Epithelial cell of esophagus (primary cell): ENCODE measurements at regions not wholly inside any gene's neighbourhood (a gene's known extent, or its start where the extent isn't known, plus 50 kb on each side); places are given as distances from the start of the nearest gene placed in this dataset.

ENCODE experiments used
- DNase-seq: peaks from one replicate; pipeline ENCODE4 v3.0.0; 2010; ENCODE audit warnings: low read depth
- H3K4me3 ChIP-seq: 2 replicates; pipeline ENCODE4 v1.5.1; 2011; ENCODE audit warnings: mild to moderate bottlenecking, low read length, control low read depth
- CTCF ChIP-seq: IDR thresholded peaks from 2 replicates; pipeline ENCODE4 v1.5.1; 2011; ENCODE audit warnings: low read depth, mild to moderate bottlenecking, low read length, control low read depth, inconsistent platforms; ENCODE audit not compliant: insufficient read depth; ENCODE audit errors: missing control alignments

DNA sequence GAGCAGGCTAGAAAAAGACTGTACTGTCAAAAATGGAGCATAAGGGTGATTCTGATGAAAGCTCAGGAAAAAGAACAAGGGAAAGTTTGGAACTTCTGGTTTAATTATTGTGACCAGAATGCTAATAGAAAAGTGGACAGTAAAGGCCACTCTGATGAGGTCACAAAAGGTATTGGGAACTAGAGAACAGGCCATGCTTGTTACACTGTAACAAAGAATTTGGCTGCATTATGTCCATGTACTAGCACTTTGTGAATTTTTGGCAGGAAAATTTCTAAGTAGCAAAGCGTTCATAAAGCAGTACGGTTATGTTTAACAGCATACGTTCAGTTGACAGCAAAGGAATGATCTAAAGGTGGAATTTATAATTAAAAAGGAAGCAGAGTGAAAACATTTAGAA lies 418.6 kb downstream of the TRIB2 start:
- no peak for DNase-seq
- no peak overlapping the region for H3K4me3 ChIP-seq
- TF ChIP-seq CTCF: no peak

DNA sequence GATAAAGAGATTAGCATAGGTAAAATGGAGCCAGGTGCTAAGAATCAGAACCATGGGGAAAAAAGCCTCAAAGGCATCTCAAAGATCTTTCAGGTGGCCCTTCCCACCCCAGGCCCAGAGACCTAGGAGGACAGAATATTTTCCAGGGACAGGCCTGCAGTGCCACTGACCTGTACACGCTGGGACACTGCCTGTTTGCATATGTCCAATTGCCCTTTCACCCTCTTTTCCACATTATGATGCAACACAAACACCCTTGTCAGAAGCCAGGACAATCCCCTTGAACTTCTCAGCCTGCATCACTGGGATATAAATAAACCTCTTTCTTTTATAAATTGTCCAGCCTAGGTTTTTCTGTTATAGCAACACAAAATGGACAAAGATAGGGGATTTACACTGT lies 419.1 kb downstream of the TRIB2 start:
- no peak overlapping the region for H3K4me3 ChIP-seq
- TF ChIP-seq CTCF: no peak
- no peak for DNase-seq

DNA sequence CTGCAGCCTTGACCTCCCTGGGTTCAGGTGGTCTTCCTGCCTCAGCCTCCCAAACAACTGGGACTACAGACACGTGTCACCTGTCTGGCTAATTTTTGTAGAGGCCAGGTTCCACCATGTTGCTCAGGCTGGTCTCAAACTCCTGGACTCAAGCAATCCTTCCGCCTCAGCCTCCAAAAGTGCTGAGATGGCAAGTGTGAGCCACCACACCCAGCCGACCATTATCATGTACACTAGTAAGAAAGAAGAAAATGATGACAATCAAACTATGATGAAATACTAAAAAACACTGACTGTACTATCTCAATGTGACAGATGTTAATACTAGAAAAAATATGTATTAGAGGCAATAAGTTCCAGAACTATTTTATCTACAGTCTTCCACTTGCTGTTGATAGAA lies 420.9 kb downstream of the TRIB2 start:
- TF ChIP-seq CTCF: no peak
- H3K4me3 ChIP-seq: no peak overlapping the region

GRCh38 chr2:13141315-13141714 lies 424.6 kb downstream of the TRIB2 start:
- DNase-seq: no peak
- TF ChIP-seq CTCF: no peak
- H3K4me3 ChIP-seq: no peak overlapping the region

More for the DNA sequence above, 420.9 kb downstream of the TRIB2 start:
- no peak for DNase-seq

- DNase-seq: no peak
- no peak for TF ChIP-seq CTCF
- no peak overlapping the region for H3K4me3 ChIP-seq
These were observed 426.7 kb downstream of the TRIB2 start for GRCh38 chr2:13143451-13143850.

- no peak for TF ChIP-seq CTCF
- DNase-seq: no peak
- H3K4me3 ChIP-seq: no peak overlapping the region
These were observed 440.2 kb downstream of the TRIB2 start for GRCh38 chr2:13156916-13157315.

DNA sequence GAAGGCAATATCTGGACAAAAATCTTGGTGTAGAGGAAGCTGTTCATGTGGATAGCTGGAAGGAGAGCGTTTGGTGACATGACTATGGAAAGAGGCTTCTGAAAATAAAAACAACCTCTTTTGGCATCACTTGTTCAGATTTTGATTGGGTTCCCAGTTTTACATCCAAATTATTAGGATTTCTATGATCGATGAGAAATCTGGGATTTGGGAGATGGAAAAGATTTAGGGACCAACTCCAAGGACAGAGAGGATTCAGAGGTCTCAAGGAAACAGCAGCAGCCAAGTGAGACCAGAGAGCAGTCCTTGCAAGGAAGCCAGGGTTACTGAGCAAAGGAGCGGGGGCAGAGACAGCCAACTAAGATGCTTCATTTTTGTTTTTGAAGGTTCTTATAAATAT lies 441.7 kb downstream of the TRIB2 start:
- no peak for DNase-seq
- H3K4me3 ChIP-seq: no peak overlapping the region
- TF ChIP-seq CTCF: no peak
